Left forelimb (tissue), 1 donor: ENCODE measurements at regions not wholly inside any gene's neighbourhood (a gene's known extent, or its start where the extent isn't known, plus 50 kb on each side); places are given as distances from the start of the nearest gene placed in this dataset.
"Not testable (repeated sequence)": the region's sequence is repeated elsewhere in the genome, so short reads cannot be mapped to it uniquely, and the experiment has no call there.

Experiments
- DNase-seq: peaks from one replicate; pipeline ENCODE4 v3.0.0-alpha.2; 2018; ENCODE audit warnings: low spot score

DNA sequence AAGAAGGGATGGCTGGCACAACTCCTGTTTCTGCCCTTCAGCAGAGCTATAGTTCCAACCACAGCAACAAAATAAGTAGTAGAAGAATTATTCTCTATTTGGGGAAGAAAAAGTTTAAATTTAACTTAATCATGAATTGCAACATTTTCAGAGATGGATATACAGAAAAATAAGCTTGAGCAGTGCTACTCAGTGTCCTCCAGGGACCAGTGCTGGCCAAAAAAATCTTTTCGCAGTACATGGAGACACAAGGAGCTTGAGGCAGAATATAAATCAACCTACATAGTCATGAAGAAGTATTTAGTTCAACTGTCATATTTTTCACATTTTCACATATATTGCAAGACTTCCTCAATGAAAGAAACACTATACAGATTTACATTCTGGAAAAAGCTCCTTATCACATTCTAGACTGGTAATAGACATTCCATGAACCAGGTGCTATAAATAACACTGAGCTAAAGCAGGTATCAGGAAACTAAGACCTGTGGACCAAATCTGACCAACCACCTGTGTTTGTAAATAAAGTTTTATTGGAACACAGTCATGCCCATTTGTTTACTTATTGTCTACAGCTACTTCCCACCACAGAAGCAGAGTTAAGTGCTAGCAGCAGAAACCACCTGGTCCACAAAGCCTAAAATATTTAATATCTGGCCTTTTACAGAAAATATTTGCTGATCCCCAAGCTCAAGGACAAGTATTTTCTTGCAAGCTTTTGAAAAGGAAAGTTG, 101.9 kb downstream of the RGS21 start:
- DNase-seq = no peak

DNA sequence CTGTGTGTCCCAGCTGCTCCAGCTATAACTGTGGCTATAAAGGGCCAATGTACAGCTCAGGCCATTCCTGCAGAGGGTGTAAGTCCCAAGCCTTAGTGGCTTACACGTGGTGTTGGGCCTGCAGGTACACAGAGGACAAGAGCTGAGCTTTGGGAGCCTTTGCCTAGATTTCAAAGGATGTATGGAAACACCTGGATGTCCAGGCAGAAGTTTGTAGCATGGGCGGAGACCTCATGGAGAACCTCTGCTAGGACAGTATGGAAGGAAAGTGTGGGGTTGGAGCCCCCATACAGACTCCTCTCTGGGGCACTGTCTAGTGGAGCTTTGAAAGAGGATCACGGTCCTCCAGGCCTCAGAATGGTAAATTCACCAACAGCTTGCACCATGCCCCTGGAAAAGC, 113.9 kb downstream of the RGS21 start:
- DNase-seq = no peak

DNA sequence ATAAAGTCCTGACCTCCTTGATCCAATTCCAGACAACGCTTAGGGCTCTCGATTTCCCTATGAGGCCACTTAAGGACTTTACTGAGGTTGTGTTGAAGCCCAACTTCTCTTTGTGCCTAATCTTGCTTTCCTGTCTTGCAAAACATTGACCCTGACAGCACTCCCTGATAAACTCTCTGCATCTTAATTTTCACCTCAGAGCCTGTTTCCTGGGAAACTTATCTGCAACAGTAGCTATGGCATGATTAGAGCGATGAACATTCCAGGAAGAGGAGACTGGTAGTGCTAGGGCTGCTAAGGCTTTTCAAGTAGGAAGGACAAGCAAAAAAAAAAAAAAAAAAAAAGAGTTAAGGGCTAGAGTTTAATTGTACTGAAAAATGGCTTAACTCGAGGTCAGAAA, 118.9 kb downstream of the RGS21 start:
- DNase-seq = no peak

DNA sequence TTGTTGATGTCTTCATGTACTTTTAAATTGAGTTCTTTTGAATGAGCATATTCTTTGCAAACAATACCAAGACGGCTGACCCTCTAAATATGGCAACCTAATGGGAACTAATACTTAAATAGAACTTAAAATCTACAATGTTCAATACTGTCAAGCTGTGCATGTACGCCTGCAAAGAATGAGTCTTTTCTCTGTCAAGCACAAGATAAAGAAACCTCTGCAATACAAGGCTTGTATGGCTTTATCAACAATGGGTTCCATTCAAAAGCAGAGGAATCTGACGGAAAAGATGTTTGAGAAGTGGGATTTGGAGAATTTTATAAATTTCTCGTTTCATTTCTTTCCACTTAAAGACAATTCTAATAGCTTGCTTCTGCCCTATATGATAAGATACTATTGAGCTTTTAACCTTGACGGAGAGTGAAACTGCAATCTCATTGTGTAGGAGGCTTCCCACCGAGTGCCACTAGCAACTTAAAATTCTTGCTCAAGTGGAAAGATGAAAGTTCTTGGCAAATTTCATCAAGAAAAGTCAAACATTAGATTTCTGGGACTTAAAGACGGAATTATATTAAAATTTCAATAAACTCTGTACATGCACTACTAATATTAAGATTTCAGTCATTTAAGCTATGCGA, 119.8 kb downstream of the RGS21 start:
- no peak for DNase-seq

DNA sequence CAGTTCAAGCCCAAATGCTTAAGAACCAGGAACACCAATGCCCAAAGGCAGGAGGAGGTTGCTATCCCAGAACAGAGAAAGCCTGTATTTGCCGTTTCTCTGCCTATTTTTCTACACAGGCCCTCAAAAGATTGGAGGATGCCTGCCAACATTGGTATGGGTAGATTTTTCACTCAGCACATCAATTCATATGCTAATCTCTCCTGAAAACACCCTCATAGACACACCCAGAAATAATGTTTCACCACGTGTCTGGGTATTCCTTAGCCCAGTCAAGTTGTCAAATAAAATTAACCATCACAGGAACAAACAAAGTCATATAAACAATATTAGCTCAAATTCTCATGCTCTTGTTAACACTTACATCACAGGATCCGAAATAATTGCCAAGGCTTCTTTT, 121.9 kb downstream of the RGS21 start:
- no peak for DNase-seq

DNA sequence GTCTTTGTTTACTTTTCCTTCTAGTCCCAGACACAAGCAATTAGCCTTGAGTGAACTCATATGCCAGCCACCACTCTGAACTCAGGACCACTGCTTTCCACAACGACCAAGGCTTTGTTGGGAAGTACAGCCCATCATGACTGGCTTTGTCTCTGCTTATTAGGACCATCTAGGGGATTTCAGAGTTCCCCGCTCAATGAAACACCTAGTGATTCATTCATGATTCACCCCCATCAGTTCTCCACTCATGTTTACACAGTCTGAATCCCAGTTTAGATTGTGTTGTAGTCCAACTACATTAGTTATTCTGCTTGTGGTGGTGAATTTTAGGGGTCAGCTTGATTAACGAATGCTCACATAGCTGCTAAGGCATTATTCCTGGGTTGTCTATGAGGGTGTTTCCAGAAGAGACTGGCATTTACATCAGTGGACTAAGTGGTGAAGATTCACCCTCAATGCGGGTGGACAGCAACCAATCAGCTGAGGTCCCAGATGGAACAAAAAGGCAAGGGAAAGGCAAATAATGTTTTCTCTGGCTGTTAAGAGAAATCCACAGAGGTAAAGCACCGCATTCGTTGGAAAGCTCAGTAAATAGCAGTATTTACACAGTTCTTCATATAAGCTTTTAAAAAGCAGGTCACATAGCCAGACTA, 122.7 kb downstream of the RGS21 start:
- DNase-seq = no peak

DNA sequence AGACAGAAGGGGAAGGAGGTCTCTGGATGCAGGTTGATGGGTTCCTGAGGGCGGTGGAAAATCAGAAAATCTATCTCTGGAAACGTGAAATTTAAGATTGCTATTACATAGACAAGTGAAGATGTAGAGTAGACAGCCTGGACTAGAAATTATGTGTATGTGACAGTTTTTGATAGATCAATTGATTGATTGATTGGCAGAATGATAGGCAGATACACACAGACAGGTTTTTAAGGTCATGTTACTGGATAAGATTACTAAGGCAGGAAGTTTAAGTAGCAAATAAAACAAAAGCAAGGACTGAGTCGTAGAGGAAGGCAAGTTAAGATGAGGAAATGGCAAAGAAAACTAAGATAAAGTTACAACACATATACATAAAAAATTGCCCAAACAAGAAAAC, 124.7 kb downstream of the RGS21 start:
- DNase-seq = no peak

DNA sequence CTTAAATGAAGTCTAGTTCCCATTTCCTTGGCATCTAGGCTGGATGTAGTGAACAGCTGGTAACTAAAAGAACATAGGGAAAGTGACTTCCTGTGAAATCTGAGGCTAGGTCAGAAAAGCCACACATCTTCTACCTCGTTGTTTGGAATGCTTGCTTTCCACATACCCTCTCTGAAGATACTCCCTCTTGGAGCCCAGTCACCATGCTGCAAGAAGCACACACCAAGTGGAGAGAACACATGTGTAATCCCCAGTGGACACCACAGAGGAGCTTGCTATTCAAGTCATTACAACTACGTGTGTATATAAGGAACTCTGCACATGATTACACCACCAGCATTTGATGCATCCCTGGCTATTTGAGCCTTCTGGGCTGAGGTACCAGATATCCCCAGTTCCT, 125.9 kb downstream of the RGS21 start:
- no peak for DNase-seq

DNA sequence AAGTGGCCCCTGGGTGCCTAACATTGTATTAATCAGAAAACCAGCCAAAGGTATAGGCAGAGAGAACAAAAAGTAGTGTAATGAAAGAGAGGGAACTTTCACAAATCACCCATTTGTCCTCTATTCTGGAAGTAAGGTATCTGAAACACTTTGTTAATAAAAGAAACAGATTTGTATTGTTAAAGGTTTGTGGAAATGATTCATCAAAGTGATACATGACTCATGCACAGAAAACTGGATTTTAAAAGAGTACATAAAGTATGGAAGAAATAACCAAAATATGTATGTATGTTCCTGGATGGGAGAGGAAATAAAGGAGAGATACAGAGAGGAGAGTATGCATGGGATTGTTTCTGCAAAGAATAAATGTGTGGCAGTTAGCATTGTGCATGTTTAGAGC, 126.8 kb downstream of the RGS21 start:
- no peak for DNase-seq

DNA sequence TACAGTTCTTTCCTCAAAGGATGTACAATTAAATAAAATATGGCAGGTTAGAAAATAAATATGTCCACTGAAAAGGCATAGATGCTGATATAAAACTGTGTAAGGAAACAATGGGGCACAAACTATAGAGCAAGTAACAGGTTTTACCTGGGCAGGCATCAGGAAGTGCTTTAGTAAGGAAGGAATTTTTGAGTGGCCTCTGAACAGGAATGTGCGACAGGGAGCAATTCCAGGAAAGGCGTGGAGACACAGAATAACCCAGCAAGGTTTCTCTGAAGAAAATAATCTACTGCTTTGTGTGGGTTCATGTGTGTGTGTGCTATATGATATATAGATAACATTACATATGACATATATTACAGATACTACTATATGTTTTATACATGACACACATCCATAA, 128.4 kb downstream of the RGS21 start:
- DNase-seq = no peak

DNA sequence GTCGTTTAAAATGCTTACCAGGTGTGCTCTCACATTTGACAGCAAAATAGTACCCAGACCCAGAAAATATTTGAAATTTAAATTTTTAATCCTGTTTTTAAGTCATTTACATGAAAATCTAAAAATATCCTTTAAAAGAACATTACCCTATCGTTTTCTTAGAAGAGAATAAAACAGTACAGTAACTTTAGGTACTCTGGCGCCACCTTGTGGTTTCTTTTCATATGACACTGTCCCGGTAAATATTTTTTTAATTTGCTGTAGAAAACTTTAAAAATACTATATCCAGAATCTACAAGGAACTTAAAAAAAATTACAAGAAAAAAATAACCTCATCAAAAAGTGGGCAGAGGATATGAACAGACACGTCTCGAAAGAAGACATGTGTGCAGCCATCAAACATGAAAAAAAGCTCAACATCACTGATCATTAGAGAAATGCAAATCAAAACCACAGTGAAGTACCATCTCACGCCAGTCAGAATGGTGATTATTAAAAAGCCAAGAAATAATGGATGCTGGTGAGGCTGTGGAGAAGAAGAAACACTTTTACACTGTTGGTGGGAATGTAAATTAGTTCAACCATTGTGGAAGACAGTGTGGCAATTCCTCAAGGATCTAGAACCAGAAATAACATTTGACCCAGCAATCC, 129.2 kb downstream of the RGS21 start:
- DNase-seq = no peak

DNA sequence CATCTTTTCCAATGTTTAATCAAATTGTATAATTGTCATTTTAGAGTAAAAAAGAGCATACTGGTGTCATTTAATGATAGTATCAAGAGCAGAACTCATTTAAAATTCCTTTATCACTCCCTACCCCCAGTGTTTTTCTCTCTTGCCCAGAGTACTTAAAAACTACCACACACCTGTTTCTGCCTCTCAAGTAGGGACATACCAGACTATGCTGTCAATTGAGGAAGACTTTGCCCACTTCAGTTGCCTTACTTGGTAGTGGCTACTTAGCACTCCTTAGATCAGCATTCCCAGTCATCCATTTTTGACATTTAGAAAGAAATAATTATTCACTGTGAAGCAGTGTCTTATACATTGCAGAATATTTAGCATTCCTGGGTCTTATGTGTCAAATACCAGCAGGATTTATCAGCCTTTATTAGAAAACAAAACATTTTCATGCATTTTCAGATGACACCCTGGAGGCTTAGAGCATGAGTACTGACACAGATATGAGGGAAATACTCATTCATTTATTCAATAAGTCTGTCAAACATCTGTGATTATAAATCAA, 127.5 kb upstream of the RGS1 start:
- DNase-seq = no peak

DNA sequence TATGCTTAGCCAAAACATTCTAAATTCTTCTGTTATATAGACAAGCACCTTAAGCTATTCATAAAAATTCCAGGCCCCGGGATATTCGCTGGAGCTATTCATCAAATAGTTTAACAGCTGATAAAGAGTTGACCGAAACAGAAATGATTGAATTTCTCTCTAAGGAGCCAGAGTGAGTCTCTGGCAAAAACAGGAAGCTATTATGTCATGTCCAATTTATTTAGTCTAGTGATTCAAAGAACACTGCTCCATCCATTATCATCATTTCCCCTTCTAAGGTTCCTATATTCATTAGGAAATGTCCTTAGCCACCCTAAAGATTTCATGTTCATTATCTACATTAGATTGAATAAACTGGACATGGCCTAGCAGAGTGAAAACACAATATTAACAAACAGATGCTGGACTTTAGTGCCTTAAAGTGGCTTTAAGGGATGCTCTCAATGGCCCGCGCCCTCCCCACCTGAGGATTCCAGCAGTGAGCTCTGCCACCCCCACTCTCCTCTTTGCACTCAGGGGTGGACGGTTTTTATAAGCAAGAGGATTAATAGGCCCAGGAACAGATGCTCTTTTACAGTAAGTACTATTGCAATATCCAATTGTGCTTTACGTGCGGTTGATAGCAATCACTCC, 122.1 kb upstream of the RGS1 start:
- no peak for DNase-seq

DNA sequence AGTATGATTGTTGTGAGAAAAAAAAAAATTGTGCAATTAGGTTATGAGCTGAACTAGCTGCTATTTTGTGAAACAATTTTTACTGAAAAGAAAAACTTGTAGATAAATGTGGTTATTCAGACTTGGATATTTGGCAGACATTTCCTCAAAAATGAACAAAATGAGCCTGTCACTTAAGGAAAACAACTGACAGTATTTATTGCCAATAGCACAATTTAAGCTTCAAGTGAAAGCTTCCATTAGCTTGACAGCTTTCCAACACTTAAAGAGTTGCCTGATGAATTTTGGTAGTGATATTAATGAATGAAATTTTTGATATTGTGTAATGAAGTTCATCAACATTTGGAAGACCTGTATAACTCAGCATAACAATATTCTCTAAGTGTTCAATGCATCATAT, 116.1 kb upstream of the RGS1 start:
- DNase-seq = no peak

DNA sequence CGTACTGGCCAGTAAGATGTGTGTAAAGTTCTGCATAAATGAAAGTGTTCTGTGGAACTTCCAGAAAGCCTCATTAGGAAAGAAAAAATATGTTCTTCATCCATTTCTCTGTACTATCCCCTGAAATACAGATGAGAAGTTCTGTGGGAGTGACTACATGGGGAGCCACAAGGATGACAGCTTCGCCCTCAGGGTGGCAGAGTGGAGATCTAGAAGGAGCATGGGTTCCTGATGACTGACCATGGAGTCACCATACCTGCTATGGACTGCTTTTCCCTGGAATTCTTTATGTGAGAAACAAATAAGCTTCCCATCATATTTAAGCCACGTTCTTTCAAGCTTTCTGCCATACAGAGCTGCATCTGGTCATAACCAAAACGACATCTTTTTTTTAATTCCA, 113.9 kb upstream of the RGS1 start:
- DNase-seq = no peak

DNA sequence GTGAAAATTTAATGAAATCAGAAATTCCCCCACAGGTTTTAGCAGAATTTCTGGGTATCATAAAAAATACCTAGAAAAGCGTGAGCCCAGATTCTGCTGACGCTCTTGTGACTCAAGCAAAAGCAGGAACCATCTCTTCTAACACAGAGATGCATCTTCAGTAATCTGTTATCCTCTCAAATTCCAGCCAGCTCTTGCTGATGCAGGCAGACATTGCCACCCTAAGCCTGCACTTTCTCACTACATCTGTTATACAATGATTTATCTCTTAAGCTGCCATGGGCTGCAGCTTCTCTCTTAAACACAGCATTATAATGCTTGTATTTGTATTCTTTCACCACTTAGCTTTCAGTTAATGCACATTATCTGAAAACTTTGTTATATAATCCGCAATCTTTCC, 113.0 kb upstream of the RGS1 start:
- DNase-seq = no peak

DNA sequence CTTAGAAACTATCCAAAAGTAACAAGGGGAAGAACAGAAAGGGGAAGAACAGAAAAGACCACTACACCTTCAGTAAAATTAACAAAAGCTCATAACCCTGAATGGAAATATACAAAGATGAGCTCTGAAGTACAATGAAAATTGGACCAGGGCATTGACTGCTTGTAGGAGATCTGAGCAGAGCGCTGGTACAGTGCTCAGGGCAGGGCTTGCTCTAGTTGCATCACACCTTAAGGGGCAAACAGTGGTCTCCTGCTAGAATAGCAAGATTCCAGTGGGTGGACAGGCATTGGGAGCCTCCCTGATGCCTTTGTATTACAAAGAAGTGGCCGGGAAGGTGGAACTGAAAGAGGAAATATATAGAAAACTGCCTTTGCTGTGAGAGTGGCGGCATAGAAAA, 111.9 kb upstream of the RGS1 start:
- no peak for DNase-seq

DNA sequence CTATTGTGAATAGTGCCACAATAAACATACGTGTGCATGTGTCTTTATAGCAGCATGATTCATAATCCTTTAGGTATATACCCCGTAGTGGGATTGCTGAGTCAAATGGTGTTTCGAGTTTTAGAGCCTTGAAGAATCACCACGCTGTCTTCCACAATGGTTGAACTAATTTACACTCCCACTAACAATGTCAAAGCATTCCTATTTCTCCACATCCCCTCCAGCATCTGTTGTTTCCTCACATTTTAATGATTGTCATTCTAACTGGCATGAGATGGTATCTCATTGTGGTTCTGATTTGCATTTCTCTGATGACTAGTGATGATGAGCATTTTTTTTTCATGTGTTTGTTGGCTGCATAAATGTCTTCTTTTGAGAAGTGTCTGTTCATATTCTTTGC, 110.4 kb upstream of the RGS1 start:
- not testable (repeated sequence) for DNase-seq

DNA sequence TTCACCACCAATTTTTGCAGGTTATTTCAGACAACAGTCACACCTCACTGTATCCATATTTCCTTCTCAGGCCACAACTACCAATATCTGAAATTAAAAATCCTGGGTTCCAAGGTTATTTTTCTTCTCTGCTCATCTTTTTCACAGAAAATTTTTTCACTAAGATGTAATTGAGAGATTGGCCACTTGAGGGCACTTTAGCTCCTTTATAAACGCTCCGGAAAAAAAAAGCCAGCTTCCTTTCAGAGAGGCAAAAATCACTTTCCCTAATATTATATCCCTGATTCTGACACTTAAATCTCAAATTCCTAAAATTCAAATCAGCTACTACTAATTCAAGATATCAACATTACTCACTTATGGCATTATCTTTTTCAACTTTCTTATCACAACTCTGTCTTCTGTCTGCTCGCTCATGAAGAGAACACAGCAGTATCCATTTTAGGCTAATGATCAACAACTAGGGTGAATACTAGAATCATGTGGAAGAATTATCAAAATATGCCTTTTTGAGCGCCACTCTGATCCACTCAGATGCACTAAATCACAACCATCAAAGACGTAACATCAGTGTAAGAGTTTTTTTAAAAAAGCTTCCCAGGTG, 101.4 kb upstream of the RGS1 start:
- no peak for DNase-seq

DNA sequence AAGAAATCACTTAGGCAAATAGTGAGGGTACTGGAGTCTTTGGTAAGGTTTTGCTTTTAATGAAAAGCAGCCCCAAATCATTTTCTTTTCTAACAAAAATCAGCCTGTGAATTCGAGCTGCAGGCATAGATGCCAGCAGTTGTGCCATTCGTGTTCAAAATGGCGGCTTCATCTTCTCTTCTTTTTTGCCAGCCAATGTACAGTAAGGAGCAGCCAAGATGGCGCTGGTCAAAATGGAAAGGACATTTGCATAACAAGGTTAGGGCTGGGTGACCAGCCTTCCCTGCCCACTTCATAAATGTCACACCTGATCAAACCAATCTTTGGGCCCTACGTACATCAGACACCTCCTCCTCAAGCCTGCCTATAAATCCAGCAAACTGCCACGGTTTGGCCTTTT, 100.2 kb upstream of the RGS1 start:
- no peak for DNase-seq

DNA sequence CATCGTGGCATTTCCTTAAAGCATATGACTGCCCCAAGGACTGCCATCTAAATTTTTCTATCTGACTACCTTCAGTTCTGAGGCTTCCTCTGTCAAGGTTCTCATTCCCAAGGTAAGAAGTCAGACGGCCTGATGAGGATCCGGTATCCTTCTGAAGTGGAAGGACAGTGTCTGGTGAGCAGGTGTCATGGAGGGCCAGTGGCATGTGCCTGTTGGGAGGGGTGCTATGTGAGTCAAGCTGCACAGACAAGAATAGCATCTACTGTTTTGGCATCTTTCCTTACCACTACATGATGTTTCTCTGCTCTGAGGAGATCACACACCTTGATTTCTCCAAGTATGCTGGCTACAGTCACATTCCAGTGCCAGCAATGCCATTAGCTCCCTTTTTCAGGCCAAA, 99.6 kb upstream of the RGS1 start:
- no peak for DNase-seq

DNA sequence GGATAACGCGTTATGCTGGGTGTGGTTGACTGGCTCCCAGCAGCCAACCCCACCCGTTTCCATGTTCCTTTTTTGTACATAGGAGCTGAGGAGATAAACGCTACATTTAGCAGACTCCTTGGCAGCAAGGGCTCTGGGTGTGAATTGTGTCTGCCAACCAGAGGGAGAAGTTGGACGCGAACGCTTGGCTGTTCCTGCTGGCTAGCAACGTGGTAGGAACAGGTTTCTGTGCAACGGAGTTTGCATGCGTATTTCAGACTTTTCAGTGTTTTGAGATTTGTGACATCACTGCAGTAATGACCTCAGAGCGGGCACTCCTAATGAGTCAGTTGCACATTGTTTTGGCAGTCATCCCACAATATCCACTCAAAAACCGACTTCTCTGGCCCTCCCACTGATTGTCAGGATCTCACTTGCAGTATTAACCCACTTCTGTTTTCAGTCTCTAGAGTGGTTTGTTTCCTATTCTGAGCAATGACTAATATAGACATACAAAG, 98.7 kb upstream of the RGS1 start:
- DNase-seq = no peak
